Transverse colon (tissue), 4 donors: ENCODE measurements at regions not wholly inside any gene's neighbourhood (a gene's known extent, or its start where the extent isn't known, plus 50 kb on each side); places are given as distances from the start of the nearest gene placed in this dataset.

Experiments used
- DNase-seq: peaks from one replicate; pipeline ENCODE4 v3.0.0-alpha.2; 2019
- H3K27ac ChIP-seq, 4 donors: fragments of 200-600 bp; sonication (generic); 2 replicates each; pipeline ENCODE4 v1.5.1; 2016 to 2018; ENCODE audit warnings: inconsistent platforms in 4 of 4
- H3K27me3 ChIP-seq: fragments of 200-600 bp; sonication (generic); 2 replicates; pipeline ENCODE4 v1.5.1; 2017; ENCODE audit warnings: inconsistent platforms
- H3K36me3 ChIP-seq, 4 donors: fragments of 200-600 bp; sonication (generic); 2 replicates each; pipeline ENCODE4 v1.5.1; 2017 to 2019; ENCODE audit warnings: inconsistent platforms in 4 of 4
- H3K4me1 ChIP-seq, 4 donors: fragments of 200-600 bp; sonication (generic); 2 replicates each; pipeline ENCODE4 v1.5.1; 2017 to 2020; ENCODE audit warnings: inconsistent platforms in 4 of 4
- H3K4me3 ChIP-seq, 4 donors: fragments of 200-600 bp; sonication (generic); 1 replicate in 1 of 4; 2 replicates in 3 of 4; pipeline versions ENCODE4 v1.5.1 to v1.6.1; 2017 to 2019; ENCODE audit warnings: inconsistent platforms in 4 of 4
- H3K9me3 ChIP-seq, 2 donors: fragments of 200-600 bp; sonication (generic); 2 replicates each; pipeline ENCODE4 v1.5.1; 2017 to 2019; ENCODE audit warnings: inconsistent platforms in 2 of 2
- EP300 ChIP-seq: sonication (generic); formaldehyde crosslinking; IDR thresholded peaks from one replicate; pipeline ENCODE4 v1.6.1; 2017; ENCODE audit warnings: antibody characterized with exemption, low read depth
- POLR2A ChIP-seq: fragments of 450-650 bp; IDR thresholded peaks from one replicate; pipeline ENCODE4 v1.6.1; 2016; ENCODE audit warnings: antibody characterized with exemption, mild to moderate bottlenecking, moderate library complexity
- POLR2AphosphoS5 ChIP-seq, 3 donors: sonication (generic); formaldehyde crosslinking; IDR thresholded peaks; one replicate each; pipeline ENCODE4 v1.6.1; 2016; ENCODE audit warnings: antibody characterized with exemption in 3 of 3
- WGBS, 2 donors: methylation state at CpG; one replicate each; pipeline ENCODE4 v1.1.5; 2018; ENCODE audit warnings: low coverage in 1 of 2; 5-methylcytosine and 5-hydroxymethylcytosine counted together
- in situ Hi-C, 4 donors: fragments of 200-750 bp; cut with MboI; loops; one replicate each; pipeline versions ENCODE4 v1.15.0 to v1.15.1; 2017; ENCODE audit warnings: low sequenced_read_pairs in 3 of 4, low pct_ligation_motif_present in 1 of 4, low pct_unique_long_range_greater_than_20kb in 1 of 4
- intact Hi-C: fragments of 100-400 bp; cut with DNase I; formaldehyde crosslinking; loops from one replicate; pipeline ENCODE4 v1.15.1; 2023; ENCODE audit warnings: low total_unique reads
- TF ChIP-seq, protein P1 (sequence below), 5 experiments: fragments of 200-600 bp in 3 of 5; fragments of 450-650 bp in 2 of 5; sonication (generic) in 3 of 5; IDR thresholded peaks; 1 replicate in 2 of 5; 2 replicates in 3 of 5; pipeline ENCODE4 v1.5.1; 2016 to 2017; ENCODE audit warnings: antibody characterized with exemption in 5 of 5, inconsistent platforms in 3 of 5, mild to moderate bottlenecking in 2 of 5, moderate library complexity in 1 of 5

DNA sequence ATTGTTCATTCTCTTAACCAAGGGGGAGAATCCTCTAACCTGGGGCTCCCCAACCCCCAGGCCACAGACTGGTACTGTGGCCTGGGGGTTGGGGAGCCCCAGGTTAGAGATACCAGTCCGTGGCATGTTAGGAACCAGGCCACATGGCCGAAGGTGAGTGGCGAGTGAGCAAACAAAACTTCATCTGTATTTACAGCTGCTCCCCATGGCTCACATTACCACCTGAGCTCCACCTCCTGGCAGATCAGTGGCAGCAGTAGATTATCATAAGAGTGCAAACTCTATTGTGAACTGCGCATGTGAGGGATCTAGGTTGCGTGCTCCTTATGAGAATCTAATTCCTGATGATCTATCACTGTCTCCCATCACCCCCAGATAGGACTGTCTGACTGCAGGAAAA is 957.2 kb upstream of the PRKX start:
- WGBS, 2 donors, result 79% methylated on average over 5 of the region's 5 CpGs; no CpG with 5 or more reads in 1 of the 2 donors
- in situ Hi-C loops, result no loop called here
- no peaks in the 10 kb centered on the region for H3K27me3 ChIP-seq

DNA sequence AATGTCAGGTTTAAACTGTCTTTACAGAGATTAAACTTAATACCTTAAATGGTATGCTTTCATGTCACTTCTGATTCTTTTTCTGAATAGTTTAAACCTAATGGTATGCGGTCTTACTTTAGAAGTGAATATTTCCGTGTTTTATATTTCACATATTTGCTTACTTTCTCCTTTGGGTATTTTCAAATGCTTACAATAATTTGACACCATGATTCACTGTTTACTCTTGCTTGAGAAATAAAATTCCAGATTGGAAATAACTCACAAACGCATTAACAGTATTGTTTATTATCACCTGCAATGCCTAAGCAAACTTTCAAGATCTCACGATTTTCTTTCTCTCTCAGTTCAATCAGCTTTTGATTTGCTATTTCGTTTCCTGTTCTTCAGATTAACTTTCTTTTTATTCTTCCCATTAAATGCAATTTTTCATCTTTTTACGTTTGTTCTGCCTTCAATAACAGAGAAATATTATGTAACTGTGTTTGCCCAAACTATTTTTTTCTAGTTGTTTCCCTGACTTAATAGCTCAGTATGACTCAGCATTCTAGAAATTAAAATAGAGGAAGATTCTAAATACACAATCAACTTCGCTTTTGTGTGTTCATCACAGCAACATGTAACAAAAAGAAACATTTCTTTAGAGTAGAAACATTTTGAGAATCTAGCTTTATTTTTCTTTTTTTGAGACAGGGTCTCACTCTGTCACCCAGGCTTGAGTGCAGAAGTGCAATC is 955.5 kb upstream of the PRKX start:
- Histone ChIP-seq H3K36me3 (no peaks in the 10 kb centered on the region), H3K4me3 (no peak overlapping the region), H3K27ac (no peak overlapping the region), H3K9me3 (no peaks in the 10 kb centered on the region), H3K4me1 (no peaks in the 10 kb centered on the region), H3K27me3 (no peaks in the 10 kb centered on the region)
- in situ Hi-C loops (no loop called here), intact Hi-C loops (no loop called here)
- DNase-seq, result no peak
- 65 to 70% methylated on average over 6 to 7 of the region's 7 CpGs for WGBS, 2 donors
- TF ChIP-seq POLR2A (no peak), EP300 (no peak)

More for the DNA sequence above, 957.2 kb upstream of the PRKX start:
- TF ChIP-seq POLR2AphosphoS5 (IDR thresholded peaks at IDR 0.05) (no peak), POLR2A (no peak)
- no peak for DNase-seq
- H3K4me3 ChIP-seq, result no peak overlapping the region
- no peak overlapping the region for H3K27ac ChIP-seq
- H3K4me1 ChIP-seq, result no peaks in the 10 kb centered on the region
- intact Hi-C loops, result no loop called here
- no peaks in the 10 kb centered on the region for H3K9me3 ChIP-seq
- H3K36me3 ChIP-seq, result no peaks in the 10 kb centered on the region

DNA sequence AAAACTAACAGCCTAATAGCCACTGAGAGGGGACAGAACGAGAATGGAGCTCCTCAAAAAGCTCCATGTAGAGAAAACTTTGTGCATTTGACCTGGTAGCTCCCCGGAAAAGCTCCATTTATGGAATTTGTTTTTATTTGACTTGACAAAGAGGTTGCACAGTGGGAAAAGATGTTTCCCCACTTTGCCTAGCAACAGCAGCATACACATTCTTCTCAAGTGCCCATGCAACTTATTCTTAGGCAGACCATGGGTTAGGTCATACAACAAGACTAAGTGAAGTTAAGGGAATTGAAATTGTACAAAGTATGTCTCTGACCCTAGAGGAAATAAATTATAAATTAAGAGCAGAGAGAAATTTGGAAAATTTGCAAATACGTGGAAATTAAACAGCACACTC is 949.6 kb upstream of the PRKX start:
- 68% methylated on average over 3 of the region's 3 CpGs; no CpG with 5 or more reads in 1 of the 2 donors for WGBS, 2 donors
- intact Hi-C loops, result no loop called here
- H3K27me3 ChIP-seq, result no peaks in the 10 kb centered on the region
- in situ Hi-C loops, result no loop called here
- H3K27ac ChIP-seq, result no peak overlapping the region
- no peaks in the 10 kb centered on the region for H3K4me1 ChIP-seq
- H3K36me3 ChIP-seq, result no peaks in the 10 kb centered on the region
- no peak overlapping the region for H3K4me3 ChIP-seq
- TF ChIP-seq EP300 (no peak), POLR2AphosphoS5 (IDR thresholded peaks at IDR 0.05) (no peak), POLR2A (no peak)
- TF ChIP-seq, protein P1, sequence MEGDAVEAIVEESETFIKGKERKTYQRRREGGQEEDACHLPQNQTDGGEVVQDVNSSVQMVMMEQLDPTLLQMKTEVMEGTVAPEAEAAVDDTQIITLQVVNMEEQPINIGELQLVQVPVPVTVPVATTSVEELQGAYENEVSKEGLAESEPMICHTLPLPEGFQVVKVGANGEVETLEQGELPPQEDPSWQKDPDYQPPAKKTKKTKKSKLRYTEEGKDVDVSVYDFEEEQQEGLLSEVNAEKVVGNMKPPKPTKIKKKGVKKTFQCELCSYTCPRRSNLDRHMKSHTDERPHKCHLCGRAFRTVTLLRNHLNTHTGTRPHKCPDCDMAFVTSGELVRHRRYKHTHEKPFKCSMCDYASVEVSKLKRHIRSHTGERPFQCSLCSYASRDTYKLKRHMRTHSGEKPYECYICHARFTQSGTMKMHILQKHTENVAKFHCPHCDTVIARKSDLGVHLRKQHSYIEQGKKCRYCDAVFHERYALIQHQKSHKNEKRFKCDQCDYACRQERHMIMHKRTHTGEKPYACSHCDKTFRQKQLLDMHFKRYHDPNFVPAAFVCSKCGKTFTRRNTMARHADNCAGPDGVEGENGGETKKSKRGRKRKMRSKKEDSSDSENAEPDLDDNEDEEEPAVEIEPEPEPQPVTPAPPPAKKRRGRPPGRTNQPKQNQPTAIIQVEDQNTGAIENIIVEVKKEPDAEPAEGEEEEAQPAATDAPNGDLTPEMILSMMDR (IDR thresholded peaks at IDR 0.05), result no peak
- no peaks in the 10 kb centered on the region for H3K9me3 ChIP-seq
- no peak for DNase-seq

DNA sequence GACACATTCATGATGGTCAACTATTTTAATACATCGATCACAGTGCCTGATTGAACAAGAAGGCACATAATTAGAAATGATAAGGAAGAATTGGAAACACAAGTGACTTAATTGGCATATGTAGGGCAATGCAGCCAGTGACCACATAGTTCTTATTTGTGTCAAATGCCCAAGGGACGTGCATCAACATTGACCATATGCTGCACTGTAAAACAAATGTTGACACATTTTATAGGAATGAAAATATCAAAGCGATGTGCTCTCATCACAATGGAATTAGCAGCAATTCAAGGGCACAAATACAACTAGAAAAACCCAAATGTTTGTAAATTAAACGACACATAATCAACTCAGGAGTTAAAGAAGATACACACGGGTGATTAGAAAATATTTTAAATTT is 948.3 kb upstream of the PRKX start:
- WGBS, 2 donors, result 67 to 68% methylated on average over 3 to 5 of the region's 5 CpGs
- no peaks in the 10 kb centered on the region for H3K9me3 ChIP-seq
- H3K4me1 ChIP-seq, result no peaks in the 10 kb centered on the region
- H3K27me3 ChIP-seq, result no peaks in the 10 kb centered on the region
- TF ChIP-seq POLR2AphosphoS5 (IDR thresholded peaks at IDR 0.05) (no peak), EP300 (no peak), POLR2A (no peak)
- TF ChIP-seq, protein P1 (IDR thresholded peaks at IDR 0.05), result no peak
- no peaks in the 10 kb centered on the region for H3K36me3 ChIP-seq
- DNase-seq, result no peak
- no peak overlapping the region for H3K27ac ChIP-seq
- intact Hi-C loops (no loop called here), in situ Hi-C loops (no loop called here)
- H3K4me3 ChIP-seq, result no peak overlapping the region

DNA sequence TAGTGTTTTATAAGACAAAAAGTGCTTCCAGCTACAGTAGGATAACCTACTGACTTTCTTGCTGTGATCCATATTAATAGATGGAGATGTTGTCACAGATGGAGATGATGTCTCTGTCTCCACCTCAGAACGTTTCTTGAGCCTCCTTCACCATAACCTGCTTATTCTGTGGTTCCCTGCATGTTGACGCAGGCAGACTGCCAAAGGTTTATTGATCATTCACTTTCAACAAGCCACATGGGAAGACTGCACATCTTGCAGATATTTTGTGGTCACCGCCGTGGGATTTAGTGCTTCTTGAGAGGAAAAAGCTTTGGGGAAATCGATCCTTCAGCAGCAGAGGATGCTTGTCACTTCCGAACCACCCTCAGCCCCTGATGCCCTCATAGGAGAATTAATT is 943.0 kb upstream of the PRKX start:
- Histone ChIP-seq H3K36me3 (no peaks in the 10 kb centered on the region), H3K27me3 (no peaks in the 10 kb centered on the region), H3K27ac (no peak overlapping the region), H3K4me3 (no peak overlapping the region), H3K4me1 (no peaks in the 10 kb centered on the region), H3K9me3 (no peaks in the 10 kb centered on the region)
- intact Hi-C loops (no loop called here), in situ Hi-C loops (no loop called here)
- DNase-seq, result no peak
- TF ChIP-seq, protein P1 (IDR thresholded peaks at IDR 0.05), result no peak
- no peak for TF ChIP-seq POLR2A
- TF ChIP-seq EP300, result no peak
- no peak for TF ChIP-seq POLR2AphosphoS5 (IDR thresholded peaks at IDR 0.05)
- WGBS, 2 donors, result 30 to 69% methylated on average over 2 to 6 of the region's 6 CpGs
